ENCODE measurements at regions not wholly inside any gene's neighbourhood (a gene's known extent, or its start where the extent isn't known, plus 50 kb on each side); places are given as distances from the start of the nearest gene placed in this dataset.

GRCh38 chr3:38989917-38990510 is 61.7 kb downstream of the SCN11A start:
- Histone ChIP-seq H3K27ac (ENCODE audit: low read depth, low read length, poor library complexity, severe bottlenecking) (no peak overlapping the region), H3K9me3 (ENCODE audit: low read depth, low read length, poor library complexity, severe bottlenecking) (no peaks in the 10 kb centered on the region), H3K4me3 (ENCODE audit: low read depth, low read length, poor library complexity, severe bottlenecking) (no peak overlapping the region), H3K27me3 (replicated peaks; ENCODE audit: insufficient read depth, low read depth, low read length, poor library complexity) (peaks cover 7% of the 10 kb centered on the region), H3K4me1 (ENCODE audit: insufficient read depth, low read length, poor library complexity, severe bottlenecking) (no peaks in the 10 kb centered on the region), H3K36me3 (ENCODE audit: insufficient read depth, low read length, poor library complexity, severe bottlenecking) (no peaks in the 10 kb centered on the region)
- CTCF ChIA-PET: interaction anchor here (0.8 kb wide), 1 partner anchor 10 kb away, joined by 3 read pairs; no protein-coding TSS in a partner anchor
- TF ChIP-seq CTCF (conservative IDR thresholded peaks at IDR 0.05; ENCODE audit: low read depth, low read length) (no peak), EZH2 (IDR thresholded peaks at IDR 0.05; ENCODE audit: borderline replicate concordance, low read depth, low read length, poor library complexity, severe bottlenecking) (no peak)
- intact Hi-C loops (cut with micrococcal nuclease; ENCODE audit: unreplicated experiment): no loop called here
- DNase-seq (ENCODE audit: low spot score): peak; percentile 25
- BruUV-seq (replicated peaks): no TSS peak
- POLR2A ChIA-PET (ENCODE audit: low non-redundant PET): no interaction called here

- POLR2A ChIA-PET (ENCODE audit: low non-redundant PET): no interaction called here
- peaks cover 7% of the 10 kb centered on the region for H3K27me3 ChIP-seq (replicated peaks; ENCODE audit: insufficient read depth, low read depth, low read length, poor library complexity)
- no peak overlapping the region for H3K4me3 ChIP-seq (ENCODE audit: low read depth, low read length, poor library complexity, severe bottlenecking)
- H3K9me3 ChIP-seq (ENCODE audit: low read depth, low read length, poor library complexity, severe bottlenecking): no peaks in the 10 kb centered on the region
- CTCF ChIA-PET: no interaction called here
- no peaks in the 10 kb centered on the region for H3K36me3 ChIP-seq (ENCODE audit: insufficient read depth, low read length, poor library complexity, severe bottlenecking)
- no peaks in the 10 kb centered on the region for H3K4me1 ChIP-seq (ENCODE audit: insufficient read depth, low read length, poor library complexity, severe bottlenecking)
- intact Hi-C loops (cut with micrococcal nuclease; ENCODE audit: unreplicated experiment): no loop called here
- H3K27ac ChIP-seq (ENCODE audit: low read depth, low read length, poor library complexity, severe bottlenecking): no peak overlapping the region
- no peak for DNase-seq (ENCODE audit: low spot score)
- TF ChIP-seq CTCF (conservative IDR thresholded peaks at IDR 0.05; ENCODE audit: low read depth, low read length) (no peak), EZH2 (IDR thresholded peaks at IDR 0.05; ENCODE audit: borderline replicate concordance, low read depth, low read length, poor library complexity, severe bottlenecking) (no peak)
- BruUV-seq (replicated peaks): no TSS peak
Measured at GRCh38 chr3:38988955-38989354, 62.8 kb downstream of the SCN11A start.

- no peak overlapping the region for H3K4me3 ChIP-seq (ENCODE audit: low read depth, low read length, poor library complexity, severe bottlenecking)
- BruUV-seq (replicated peaks): no TSS peak
- DNase-seq (ENCODE audit: low spot score): no peak
- peaks cover 7% of the 10 kb centered on the region for H3K27me3 ChIP-seq (replicated peaks; ENCODE audit: insufficient read depth, low read depth, low read length, poor library complexity)
- TF ChIP-seq CTCF (conservative IDR thresholded peaks at IDR 0.05; ENCODE audit: low read depth, low read length) (no peak), EZH2 (IDR thresholded peaks at IDR 0.05; ENCODE audit: borderline replicate concordance, low read depth, low read length, poor library complexity, severe bottlenecking) (no peak)
- H3K36me3 ChIP-seq (ENCODE audit: insufficient read depth, low read length, poor library complexity, severe bottlenecking): no peaks in the 10 kb centered on the region
- ChIA-PET CTCF (interaction anchor here (0.6 kb wide), 1 partner anchor 9 kb away, joined by 3 read pairs; no protein-coding TSS in a partner anchor), POLR2A (ENCODE audit: low non-redundant PET) (no interaction called here)
- no peak overlapping the region for H3K27ac ChIP-seq (ENCODE audit: low read depth, low read length, poor library complexity, severe bottlenecking)
- intact Hi-C loops (cut with micrococcal nuclease; ENCODE audit: unreplicated experiment): no loop called here
- H3K4me1 ChIP-seq (ENCODE audit: insufficient read depth, low read length, poor library complexity, severe bottlenecking): no peaks in the 10 kb centered on the region
- H3K9me3 ChIP-seq (ENCODE audit: low read depth, low read length, poor library complexity, severe bottlenecking): no peaks in the 10 kb centered on the region
Measured at GRCh38 chr3:38987456-38987855, 64.3 kb downstream of the SCN11A start.

Data from A673 (cell line).